ENCODE measurements at regions not wholly inside any gene's neighbourhood (a gene's known extent, or its start where the extent isn't known, plus 50 kb on each side); places are given as distances from the start of the nearest gene placed in this dataset.

- TF ChIP-seq CTCF (optimal IDR thresholded peaks at IDR 0.05 in 1 of 3, IDR thresholded peaks at IDR 0.05 in 1 of 3, conservative IDR thresholded peaks at IDR 0.05 in 1 of 3; ENCODE audit: extremely low read depth in 1 of 3, insufficient read depth in 2 of 3, low read length in 3 of 3) (no peak), EZH2 (IDR thresholded peaks at IDR 0.05; ENCODE audit: low read length) (no peak)
Measured at GRCh38 chr1:65048335-65048734, 82.0 kb upstream of the JAK1 start.

Measured in keratinocyte (primary cell).